MCF 10A (cell line): ENCODE measurements at regions not wholly inside any gene's neighbourhood (a gene's known extent, or its start where the extent isn't known, plus 50 kb on each side); places are given as distances from the start of the nearest gene placed in this dataset.
A peak's percentile ranks its signal among the peaks of the same experiment; 100 is the strongest.

Experiments used
- BruUV-seq: library from RNA; stranded (reverse); fragments of 400-500 nt; replicated peaks from 2 replicates; lab custom pipeline; 2021; lab: Mats Ljungman, UMichigan
- CTCF ChIA-PET: fragments of 300-600 bp; sonication (Branson Sonifier 250); formaldehyde crosslinking; extraction: SDS; loops from one replicate; lab custom pipeline; 2021; ENCODE audit warnings: antibody characterized with exemption, inconsistent platforms; lab: Yijun Ruan, JAX
- POLR2A ChIA-PET: fragments of 300-600, 350-650 bp; sonication (Branson Sonifier 250); formaldehyde crosslinking; extraction: SDS; loops from one replicate; lab custom pipeline; 2020; ENCODE audit warnings: antibody characterized with exemption, inconsistent platforms; lab: Yijun Ruan, JAX
- DNase-seq: peaks from one replicate; pipeline ENCODE4 v3.0.0-alpha.2; 2018; ENCODE audit not compliant: unreplicated experiment
- H3K27ac Mint-ChIP-seq: one replicate; pipeline ENCODE4 v1.8.0; 2022; ENCODE audit warnings: mild to moderate bottlenecking, low read depth, mixed read lengths; ENCODE audit not compliant: unreplicated experiment
- H3K27me3 Mint-ChIP-seq: one replicate; pipeline ENCODE4 v1.8.0; 2022; ENCODE audit warnings: mixed read lengths; ENCODE audit not compliant: insufficient read depth, unreplicated experiment
- H3K36me3 Mint-ChIP-seq: one replicate; pipeline ENCODE4 v1.8.0; 2022; ENCODE audit warnings: mild to moderate bottlenecking, moderate library complexity, mixed read lengths; ENCODE audit not compliant: insufficient read depth, unreplicated experiment
- H3K4me1 Mint-ChIP-seq: one replicate; pipeline ENCODE4 v1.8.0; 2022; ENCODE audit warnings: mixed read lengths; ENCODE audit not compliant: insufficient read depth, unreplicated experiment
- H3K4me3 Mint-ChIP-seq: one replicate; pipeline ENCODE4 v1.8.0; 2022; ENCODE audit warnings: mild to moderate bottlenecking, moderate library complexity, mixed read lengths; ENCODE audit not compliant: unreplicated experiment
- H3K9me3 Mint-ChIP-seq: one replicate; pipeline ENCODE4 v1.8.0; 2022; ENCODE audit warnings: mixed read lengths; ENCODE audit not compliant: unreplicated experiment
- intact Hi-C: fragments of 100-400 bp; cut with micrococcal nuclease; formaldehyde crosslinking; loops from 2 replicates; pipeline ENCODE4 v1.14.1; 2022
- TF ChIP-seq, protein P1 (sequence below): fragments of 200-600 bp; IDR thresholded peaks from one replicate; pipeline ENCODE4 v1.8.0; 2022; ENCODE audit warnings: antibody characterized with exemption, mild to moderate bottlenecking; ENCODE audit not compliant: unreplicated experiment

- no peak overlapping the region for H3K4me3 Mint-ChIP-seq
- no TSS peak for BruUV-seq
- DNase-seq: no peak
- peaks cover 1% of the 10 kb centered on the region for H3K4me1 Mint-ChIP-seq
- H3K27ac Mint-ChIP-seq: no peak overlapping the region
- CTCF ChIA-PET: no interaction called here
- TF ChIP-seq, protein P1, sequence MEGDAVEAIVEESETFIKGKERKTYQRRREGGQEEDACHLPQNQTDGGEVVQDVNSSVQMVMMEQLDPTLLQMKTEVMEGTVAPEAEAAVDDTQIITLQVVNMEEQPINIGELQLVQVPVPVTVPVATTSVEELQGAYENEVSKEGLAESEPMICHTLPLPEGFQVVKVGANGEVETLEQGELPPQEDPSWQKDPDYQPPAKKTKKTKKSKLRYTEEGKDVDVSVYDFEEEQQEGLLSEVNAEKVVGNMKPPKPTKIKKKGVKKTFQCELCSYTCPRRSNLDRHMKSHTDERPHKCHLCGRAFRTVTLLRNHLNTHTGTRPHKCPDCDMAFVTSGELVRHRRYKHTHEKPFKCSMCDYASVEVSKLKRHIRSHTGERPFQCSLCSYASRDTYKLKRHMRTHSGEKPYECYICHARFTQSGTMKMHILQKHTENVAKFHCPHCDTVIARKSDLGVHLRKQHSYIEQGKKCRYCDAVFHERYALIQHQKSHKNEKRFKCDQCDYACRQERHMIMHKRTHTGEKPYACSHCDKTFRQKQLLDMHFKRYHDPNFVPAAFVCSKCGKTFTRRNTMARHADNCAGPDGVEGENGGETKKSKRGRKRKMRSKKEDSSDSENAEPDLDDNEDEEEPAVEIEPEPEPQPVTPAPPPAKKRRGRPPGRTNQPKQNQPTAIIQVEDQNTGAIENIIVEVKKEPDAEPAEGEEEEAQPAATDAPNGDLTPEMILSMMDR: no peak
- POLR2A ChIA-PET: no interaction called here
- peaks cover 12% of the 10 kb centered on the region for H3K27me3 Mint-ChIP-seq
- H3K9me3 Mint-ChIP-seq: no peaks in the 10 kb centered on the region
- intact Hi-C loops: no loop called here
- no peaks in the 10 kb centered on the region for H3K36me3 Mint-ChIP-seq
These were observed 231.3 kb upstream of the SLCO3A1 start for GRCh38 chr15:91622235-91622634.

- H3K4me1 Mint-ChIP-seq: peaks cover 7% of the 10 kb centered on the region
- no peak overlapping the region for H3K27ac Mint-ChIP-seq
- H3K27me3 Mint-ChIP-seq: peaks cover 12% of the 10 kb centered on the region
- BruUV-seq: no TSS peak
- CTCF ChIA-PET: interaction anchor here (0.6 to 0.9 kb wide), 2 partner anchors 16 to 455 kb away, joined by 3 read pairs; no protein-coding TSS in a partner anchor
- no peaks in the 10 kb centered on the region for H3K9me3 Mint-ChIP-seq
- no peak overlapping the region for H3K4me3 Mint-ChIP-seq
- DNase-seq: no peak
- intact Hi-C loops: no loop called here
- POLR2A ChIA-PET: no interaction called here
- TF ChIP-seq, protein P1: no peak
- H3K36me3 Mint-ChIP-seq: no peaks in the 10 kb centered on the region
These were observed 230.7 kb upstream of the SLCO3A1 start for GRCh38 chr15:91622711-91623342.

DNA sequence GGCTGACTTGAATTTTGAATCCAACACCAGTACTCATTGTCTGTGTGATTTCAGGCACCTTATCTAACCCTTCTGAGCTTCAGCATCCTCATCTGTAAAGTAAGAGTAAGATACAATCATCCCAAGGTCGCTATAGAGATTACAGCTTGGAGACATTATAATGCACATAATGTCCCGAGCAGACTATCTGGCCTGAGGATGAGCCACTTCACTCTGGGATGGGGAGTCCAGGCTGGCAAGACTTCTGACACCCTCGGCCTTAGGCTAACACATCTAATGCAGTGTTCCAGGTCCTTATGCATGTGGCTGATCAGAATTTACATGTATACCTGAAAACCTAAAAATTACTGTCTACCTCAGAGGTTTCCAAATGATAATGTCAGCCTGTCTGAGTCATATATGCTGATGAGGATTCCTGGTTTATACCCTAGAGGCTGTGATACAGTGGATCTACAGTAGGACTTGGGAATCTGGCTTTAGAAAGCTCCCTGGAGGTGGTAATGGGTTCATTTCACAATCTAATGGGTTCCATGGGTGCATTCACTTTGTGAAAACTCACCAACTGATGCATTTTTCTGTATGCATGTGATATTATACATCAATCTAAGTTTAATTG is 229.0 kb upstream of the SLCO3A1 start:
- intact Hi-C loops: no loop called here
- Mint-ChIP-seq H3K27me3 (no peaks in the 10 kb centered on the region), H3K4me3 (no peak overlapping the region), H3K36me3 (no peaks in the 10 kb centered on the region), H3K27ac (no peak overlapping the region), H3K4me1 (peaks cover 10% of the 10 kb centered on the region), H3K9me3 (no peaks in the 10 kb centered on the region)
- POLR2A ChIA-PET: interaction anchor here (0.7 to 2.0 kb wide), 4 partner anchors 11 to 70 kb away, joined by 3 to 6 read pairs (median 4); no protein-coding TSS in a partner anchor
- CTCF ChIA-PET: no interaction called here
- DNase-seq: no peak
- TF ChIP-seq, protein P1: no peak
- no TSS peak for BruUV-seq

DNA sequence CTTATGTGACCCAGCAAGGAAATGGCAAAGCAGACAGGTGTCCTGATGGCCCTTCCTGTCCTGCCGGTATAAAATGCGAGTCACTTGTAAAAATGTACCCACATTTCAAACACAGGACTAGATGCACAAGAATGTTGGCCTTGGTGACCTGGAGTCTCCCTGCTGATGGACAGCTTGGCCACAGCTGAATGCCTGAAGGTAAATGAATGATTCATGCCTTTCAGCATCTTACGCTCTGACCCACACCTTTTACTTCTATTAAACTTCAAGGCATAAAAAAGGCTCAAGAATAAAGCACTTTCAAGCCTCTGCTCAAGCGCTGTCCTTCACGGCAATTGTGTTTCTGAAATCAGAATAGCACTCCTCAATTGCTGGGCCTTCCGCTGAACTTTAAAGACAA is 228.0 kb upstream of the SLCO3A1 start:
- Mint-ChIP-seq H3K9me3 (no peaks in the 10 kb centered on the region), H3K4me1 (peaks cover 10% of the 10 kb centered on the region), H3K4me3 (no peak overlapping the region), H3K27me3 (no peaks in the 10 kb centered on the region), H3K36me3 (no peaks in the 10 kb centered on the region), H3K27ac (no peak overlapping the region)
- intact Hi-C loops: no loop called here
- no TSS peak for BruUV-seq
- peak; percentile 22 for DNase-seq
- ChIA-PET POLR2A (interaction anchor here (0.7 to 2.0 kb wide), 4 partner anchors 10 to 69 kb away, joined by 3 to 6 read pairs (median 4); no protein-coding TSS in a partner anchor), CTCF (no interaction called here)
- TF ChIP-seq, protein P1: no peak
